ENCODE measurements at regions not wholly inside any gene's neighbourhood (a gene's known extent, or its start where the extent isn't known, plus 50 kb on each side); places are given as distances from the start of the nearest gene placed in this dataset.

- CTCF ChIA-PET (ENCODE audit: partially characterized antibody) = interaction anchor here (1.1 kb wide), 1 partner anchor 8 kb away, joined by 3 read pairs; no protein-coding TSS in a partner anchor
Observed at GRCh38 chr20:40607927-40608326, 81.1 kb downstream of the MAFB start.

More at GRCh38 chr20:40607927-40608326, 81.1 kb downstream of the MAFB start:
- H4K91ac ChIP-seq (replicated peaks; ENCODE audit: insufficient read length, low read length) = no peak overlapping the region
- DNase-seq (ENCODE audit: low read depth in 1 of 2, low spot score in 2 of 2) (no peak), FAIRE-seq (no peak)
- H2BK12ac ChIP-seq (ENCODE audit: low read depth, low read length) = no peak overlapping the region
- no peak overlapping the region for H3K18ac ChIP-seq (ENCODE audit: extremely low read depth, low read length)
- H4K20me1 ChIP-seq (replicated peaks in 1 of 2; ENCODE audit: control insufficient read depth in 1 of 2, insufficient read depth in 2 of 2, low read length in 2 of 2) = no peaks in the 10 kb centered on the region
- H2BK20ac ChIP-seq (ENCODE audit: low read length) = no peak overlapping the region
- no peak overlapping the region for H3K27ac ChIP-seq (ENCODE audit: low read depth, low read length)
- no peak overlapping the region for H3K4me3 ChIP-seq (ENCODE audit: extremely low read depth in 1 of 4, insufficient read depth in 2 of 4, low read depth in 3 of 4, low read length in 4 of 4)
- no peak overlapping the region for H3K23ac ChIP-seq (ENCODE audit: insufficient read length)
- no peak overlapping the region for H2BK15ac ChIP-seq (ENCODE audit: low read length)
- H4K5ac ChIP-seq (ENCODE audit: insufficient read length, low read depth, low read length) = no peak overlapping the region
- no peak overlapping the region for H2BK120ac ChIP-seq (replicated peaks; ENCODE audit: low read depth, low read length)
- no peak overlapping the region for H3K4me2 ChIP-seq (ENCODE audit: insufficient read depth in 1 of 2, low read depth in 2 of 2, low read length in 2 of 2)
- H3K9ac ChIP-seq (replicated peaks in 1 of 4; ENCODE audit: extremely low read depth in 1 of 4, low read depth in 3 of 4, low read length in 3 of 4) = no peak overlapping the region
- no peak overlapping the region for H2AFZ ChIP-seq (ENCODE audit: low read length)
- no peak overlapping the region for H2BK5ac ChIP-seq (ENCODE audit: low read depth, low read length)
- POLR2A ChIA-PET (ENCODE audit: partially characterized antibody) = interaction anchor here (1.2 kb wide), 1 partner anchor 12 kb away, joined by 3 read pairs; no protein-coding TSS in a partner anchor
- H3K79me1 ChIP-seq (ENCODE audit: low read depth, low read length) = no peaks in the 10 kb centered on the region
- H3K79me2 ChIP-seq (ENCODE audit: control insufficient read depth in 1 of 2, insufficient read depth in 2 of 2, low read length in 2 of 2) = no peaks in the 10 kb centered on the region
- no peaks in the 10 kb centered on the region for H3K4me1 ChIP-seq (replicated peaks in 1 of 4; ENCODE audit: control insufficient read depth in 3 of 4, insufficient read depth in 4 of 4, low read length in 3 of 4)
- H3K9me3 ChIP-seq (ENCODE audit: insufficient read depth in 2 of 2, low read depth in 1 of 2, low read length in 1 of 2) = no peaks in the 10 kb centered on the region
- TF ChIP-seq SUZ12 (IDR thresholded peaks at IDR 0.05; ENCODE audit: low read length) = no peak
- H3K27me3 ChIP-seq (replicated peaks in 1 of 4; ENCODE audit: control insufficient read depth in 3 of 4, extremely low read depth in 1 of 4, insufficient read depth in 3 of 4, low read length in 3 of 4) = no peaks in the 10 kb centered on the region
- 91% methylated on average over 5 of the region's 5 CpGs; no CpG with 5 or more reads in 1 of the 2 experiments for WGBS, 2 experiments (ENCODE audit: extremely low coverage in 1 of 2, insufficient coverage in 1 of 2, insufficient read length in 1 of 2, insufficient replicate concordance in 2 of 2, low coverage in 1 of 2, low lambda C conversion rate in 2 of 2, missing lambda C conversion rate in 1 of 2)
- no peaks in the 10 kb centered on the region for H3K36me3 ChIP-seq (ENCODE audit: control insufficient read depth in 2 of 4, insufficient read depth in 4 of 4, low read length in 3 of 4)
- H3K4ac ChIP-seq (replicated peaks; ENCODE audit: insufficient read length, low read depth, low read length) = no peak overlapping the region
- no peaks in the 10 kb centered on the region for H3K23me2 ChIP-seq (ENCODE audit: low read depth, low read length)
- H2AK5ac ChIP-seq (ENCODE audit: low read depth, low read length) = no peak overlapping the region
- H3K14ac ChIP-seq (ENCODE audit: insufficient read length) = no peak overlapping the region
- H3K56ac ChIP-seq (replicated peaks; ENCODE audit: insufficient read length, low read depth, low read length) = no peak overlapping the region
- no peak overlapping the region for H4K8ac ChIP-seq (ENCODE audit: extremely low read depth, insufficient read depth, low read length)
